ENCODE measurements at regions not wholly inside any gene's neighbourhood (a gene's known extent, or its start where the extent isn't known, plus 50 kb on each side); places are given as distances from the start of the nearest gene placed in this dataset.

DNA sequence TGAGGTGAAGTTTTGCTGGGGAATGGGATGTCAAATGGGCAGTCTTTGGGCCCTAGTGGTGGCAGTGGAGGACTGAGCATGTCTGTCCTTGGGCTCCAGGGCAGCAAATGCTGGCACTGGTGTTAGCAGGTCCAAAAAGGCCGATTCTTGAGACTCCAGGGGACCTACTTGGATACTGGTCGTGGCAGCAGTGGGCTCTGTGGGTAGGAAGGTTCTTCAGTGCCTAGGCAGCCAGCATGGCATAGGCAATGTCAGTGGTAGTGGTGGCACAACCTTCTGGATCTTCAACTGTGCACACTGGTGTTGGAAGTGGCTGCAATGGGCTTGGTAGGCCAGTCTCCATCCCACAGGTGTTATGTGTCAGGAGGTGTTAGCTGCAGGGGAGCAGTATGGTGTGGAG, 334.7 kb upstream of the KITLG start:
- Histone ChIP-seq H3K4me2 (ENCODE audit: low read length) (no peak overlapping the region), H2AFZ (ENCODE audit: insufficient read depth, low read length, poor library complexity) (no peak overlapping the region), H3K9me3 (ENCODE audit: insufficient read depth, low read depth, low read length) (peaks cover 2% of the 10 kb centered on the region), H3K4me3 (ENCODE audit: low read depth, low read length) (no peak overlapping the region), H2BK12ac (ENCODE audit: low read length) (no peak overlapping the region), H3K27ac (ENCODE audit: low read depth, low read length) (no peak overlapping the region), H3K27me3 (ENCODE audit: insufficient read depth, low read length) (no peaks in the 10 kb centered on the region), H4K12ac (ENCODE audit: low read depth, low read length) (no peak overlapping the region), H4K91ac (ENCODE audit: low read depth, low read length) (no peak overlapping the region), H4K8ac (ENCODE audit: low read depth, low read length) (no peak overlapping the region), H3K4ac (ENCODE audit: low read depth, low read length) (no peak overlapping the region), H3K79me1 (ENCODE audit: low read length) (no peaks in the 10 kb centered on the region), H3K18ac (ENCODE audit: low read length) (no peak overlapping the region), H3K9ac (ENCODE audit: low read length) (no peak overlapping the region), H2AK5ac (ENCODE audit: low read length) (no peak overlapping the region), H3K23ac (ENCODE audit: low read length) (no peak overlapping the region), H2BK5ac (ENCODE audit: low read depth, low read length, poor library complexity) (no peak overlapping the region), H3K79me2 (ENCODE audit: control insufficient read depth, insufficient read depth, low read length, poor library complexity) (no peaks in the 10 kb centered on the region), H3K4me1 (ENCODE audit: control insufficient read depth in 1 of 2, insufficient read depth in 2 of 2, low read length in 2 of 2) (no peaks in the 10 kb centered on the region), H3K14ac (ENCODE audit: low read length) (no peak overlapping the region), H2BK120ac (ENCODE audit: insufficient read depth, low read length, poor library complexity) (no peak overlapping the region), H3K36me3 (ENCODE audit: control insufficient read depth in 1 of 2, insufficient read depth in 2 of 2, low read length in 2 of 2) (no peaks in the 10 kb centered on the region)
- DNase-seq = no peak
- WGBS (ENCODE audit: extremely low coverage, insufficient coverage, insufficient read length) = no CpG with 5 or more reads among the region's 2 CpGs

DNA sequence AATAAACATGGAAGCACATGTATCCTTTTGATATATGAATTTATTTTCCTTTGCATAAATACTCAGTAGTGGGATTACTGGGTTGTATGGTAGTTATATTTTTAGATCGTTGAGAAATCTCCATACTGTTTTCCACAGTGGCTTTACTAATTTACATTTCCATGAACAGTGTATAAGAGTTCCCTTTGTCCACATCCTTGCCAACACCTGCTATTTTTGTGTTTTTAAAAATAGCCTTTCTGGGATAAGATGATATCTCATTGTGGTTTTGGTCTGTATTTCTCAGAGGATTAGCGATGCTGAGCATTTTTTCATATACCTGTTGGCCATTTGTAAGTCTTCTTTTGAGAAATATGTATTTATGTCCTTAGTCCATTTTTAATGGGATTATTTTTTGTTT, 329.2 kb upstream of the KITLG start:
- H3K4me2 ChIP-seq (ENCODE audit: low read length) = no peak overlapping the region
- H3K27ac ChIP-seq (ENCODE audit: low read depth, low read length) = no peak overlapping the region
- no peak overlapping the region for H3K4me3 ChIP-seq (ENCODE audit: low read depth, low read length)
- H3K14ac ChIP-seq (ENCODE audit: low read length) = no peak overlapping the region
- H3K23ac ChIP-seq (ENCODE audit: low read length) = no peak overlapping the region
- no peak overlapping the region for H3K9ac ChIP-seq (ENCODE audit: low read length)
- H3K18ac ChIP-seq (ENCODE audit: low read length) = no peak overlapping the region
- H2BK120ac ChIP-seq (ENCODE audit: insufficient read depth, low read length, poor library complexity) = no peak overlapping the region
- H2BK5ac ChIP-seq (ENCODE audit: low read depth, low read length, poor library complexity) = no peak overlapping the region
- H2BK12ac ChIP-seq (ENCODE audit: low read length) = no peak overlapping the region
- no peak overlapping the region for H3K4ac ChIP-seq (ENCODE audit: low read depth, low read length)
- H4K91ac ChIP-seq (ENCODE audit: low read depth, low read length) = no peak overlapping the region
- no peak for DNase-seq
- H2AFZ ChIP-seq (ENCODE audit: insufficient read depth, low read length, poor library complexity) = no peak overlapping the region
- H3K79me1 ChIP-seq (ENCODE audit: low read length) = no peaks in the 10 kb centered on the region
- no peak overlapping the region for H4K8ac ChIP-seq (ENCODE audit: low read depth, low read length)
- no peaks in the 10 kb centered on the region for H3K36me3 ChIP-seq (ENCODE audit: control insufficient read depth in 1 of 2, insufficient read depth in 2 of 2, low read length in 2 of 2)
- WGBS (ENCODE audit: extremely low coverage, insufficient coverage, insufficient read length) = no CpG with 5 or more reads among the region's 2 CpGs
- H2AK5ac ChIP-seq (ENCODE audit: low read length) = no peak overlapping the region
- no peaks in the 10 kb centered on the region for H3K9me3 ChIP-seq (ENCODE audit: insufficient read depth, low read depth, low read length)
- no peaks in the 10 kb centered on the region for H3K27me3 ChIP-seq (ENCODE audit: insufficient read depth, low read length)
- no peaks in the 10 kb centered on the region for H3K79me2 ChIP-seq (ENCODE audit: control insufficient read depth, insufficient read depth, low read length, poor library complexity)
- H4K12ac ChIP-seq (ENCODE audit: low read depth, low read length) = no peak overlapping the region
- no peaks in the 10 kb centered on the region for H3K4me1 ChIP-seq (ENCODE audit: control insufficient read depth in 1 of 2, insufficient read depth in 2 of 2, low read length in 2 of 2)

DNA sequence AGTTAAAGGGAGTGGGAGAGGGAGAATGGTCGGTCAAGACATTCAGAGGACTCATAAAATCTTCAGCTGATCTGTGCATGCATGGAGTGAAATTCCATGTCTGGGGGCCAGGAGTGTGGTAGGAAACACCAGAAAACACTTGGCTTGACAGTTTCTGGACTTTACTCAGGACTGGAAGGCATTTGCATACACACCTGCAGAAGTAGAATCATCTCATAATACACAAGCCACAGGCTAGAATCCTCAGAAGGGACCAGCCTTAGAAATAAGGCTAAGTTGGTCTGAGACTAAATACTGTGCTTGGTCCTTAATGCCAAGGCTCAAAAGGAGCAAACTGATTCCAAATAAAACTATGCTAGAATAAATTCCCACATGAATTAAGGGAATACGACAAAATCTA, 328.1 kb upstream of the KITLG start:
- no peak overlapping the region for H3K23ac ChIP-seq (ENCODE audit: low read length)
- H3K4ac ChIP-seq (ENCODE audit: low read depth, low read length) = no peak overlapping the region
- no peaks in the 10 kb centered on the region for H3K27me3 ChIP-seq (ENCODE audit: insufficient read depth, low read length)
- H2AK5ac ChIP-seq (ENCODE audit: low read length) = no peak overlapping the region
- H3K36me3 ChIP-seq (ENCODE audit: control insufficient read depth in 1 of 2, insufficient read depth in 2 of 2, low read length in 2 of 2) = no peaks in the 10 kb centered on the region
- H3K9me3 ChIP-seq (ENCODE audit: insufficient read depth, low read depth, low read length) = no peaks in the 10 kb centered on the region
- H3K18ac ChIP-seq (ENCODE audit: low read length) = no peak overlapping the region
- H3K14ac ChIP-seq (ENCODE audit: low read length) = no peak overlapping the region
- H2BK5ac ChIP-seq (ENCODE audit: low read depth, low read length, poor library complexity) = no peak overlapping the region
- H2BK12ac ChIP-seq (ENCODE audit: low read length) = no peak overlapping the region
- no peak overlapping the region for H3K4me2 ChIP-seq (ENCODE audit: low read length)
- H3K9ac ChIP-seq (ENCODE audit: low read length) = no peak overlapping the region
- H2AFZ ChIP-seq (ENCODE audit: insufficient read depth, low read length, poor library complexity) = no peak overlapping the region
- no peak overlapping the region for H2BK120ac ChIP-seq (ENCODE audit: insufficient read depth, low read length, poor library complexity)
- no peaks in the 10 kb centered on the region for H3K4me1 ChIP-seq (ENCODE audit: control insufficient read depth in 1 of 2, insufficient read depth in 2 of 2, low read length in 2 of 2)
- no peak overlapping the region for H3K27ac ChIP-seq (ENCODE audit: low read depth, low read length)
- DNase-seq = no peak
- H4K91ac ChIP-seq (ENCODE audit: low read depth, low read length) = no peak overlapping the region
- H3K79me2 ChIP-seq (ENCODE audit: control insufficient read depth, insufficient read depth, low read length, poor library complexity) = no peaks in the 10 kb centered on the region
- no peak overlapping the region for H4K8ac ChIP-seq (ENCODE audit: low read depth, low read length)
- WGBS (ENCODE audit: extremely low coverage, insufficient coverage, insufficient read length) = no CpG with 5 or more reads among the region's 2 CpGs
- H3K79me1 ChIP-seq (ENCODE audit: low read length) = no peaks in the 10 kb centered on the region
- no peak overlapping the region for H3K4me3 ChIP-seq (ENCODE audit: low read depth, low read length)
- H4K12ac ChIP-seq (ENCODE audit: low read depth, low read length) = no peak overlapping the region

DNA sequence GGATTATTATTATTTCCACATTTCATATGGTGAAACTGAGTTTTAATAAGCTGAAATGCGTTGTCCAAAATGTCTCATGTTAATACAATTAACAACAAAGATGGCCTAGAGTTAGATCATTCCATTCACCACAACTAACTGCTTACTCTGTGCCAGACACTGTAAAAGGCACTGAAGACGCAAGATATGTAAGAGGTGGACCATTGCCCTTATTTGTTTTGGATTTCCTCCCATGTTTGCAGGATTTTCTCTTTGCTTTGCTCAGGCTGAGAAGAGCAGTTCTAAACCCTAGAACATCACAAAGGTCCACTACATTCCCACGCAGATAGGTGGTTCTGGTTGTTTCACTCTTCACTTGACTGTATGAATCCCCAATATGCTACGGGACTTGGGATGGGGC, 324.4 kb upstream of the KITLG start:
- no peak overlapping the region for H4K12ac ChIP-seq (ENCODE audit: low read depth, low read length)
- no peak overlapping the region for H3K23ac ChIP-seq (ENCODE audit: low read length)
- H2BK5ac ChIP-seq (ENCODE audit: low read depth, low read length, poor library complexity) = no peak overlapping the region
- no peak overlapping the region for H2AK5ac ChIP-seq (ENCODE audit: low read length)
- H3K18ac ChIP-seq (ENCODE audit: low read length) = no peak overlapping the region
- no peaks in the 10 kb centered on the region for H3K79me2 ChIP-seq (ENCODE audit: control insufficient read depth, insufficient read depth, low read length, poor library complexity)
- no peak overlapping the region for H2AFZ ChIP-seq (ENCODE audit: insufficient read depth, low read length, poor library complexity)
- no peaks in the 10 kb centered on the region for H3K79me1 ChIP-seq (ENCODE audit: low read length)
- no peak overlapping the region for H3K4me3 ChIP-seq (ENCODE audit: low read depth, low read length)
- no peaks in the 10 kb centered on the region for H3K36me3 ChIP-seq (ENCODE audit: control insufficient read depth in 1 of 2, insufficient read depth in 2 of 2, low read length in 2 of 2)
- WGBS (ENCODE audit: extremely low coverage, insufficient coverage, insufficient read length) = no CpG with 5 or more reads among the region's 4 CpGs
- no peak overlapping the region for H3K27ac ChIP-seq (ENCODE audit: low read depth, low read length)
- no peak for DNase-seq
- no peak overlapping the region for H4K91ac ChIP-seq (ENCODE audit: low read depth, low read length)
- H2BK12ac ChIP-seq (ENCODE audit: low read length) = no peak overlapping the region
- no peaks in the 10 kb centered on the region for H3K9me3 ChIP-seq (ENCODE audit: insufficient read depth, low read depth, low read length)
- no peak overlapping the region for H2BK120ac ChIP-seq (ENCODE audit: insufficient read depth, low read length, poor library complexity)
- no peak overlapping the region for H3K9ac ChIP-seq (ENCODE audit: low read length)
- H3K4me2 ChIP-seq (ENCODE audit: low read length) = no peak overlapping the region
- no peaks in the 10 kb centered on the region for H3K4me1 ChIP-seq (ENCODE audit: control insufficient read depth in 1 of 2, insufficient read depth in 2 of 2, low read length in 2 of 2)
- H3K4ac ChIP-seq (ENCODE audit: low read depth, low read length) = no peak overlapping the region
- H3K27me3 ChIP-seq (ENCODE audit: insufficient read depth, low read length) = no peaks in the 10 kb centered on the region
- no peak overlapping the region for H3K14ac ChIP-seq (ENCODE audit: low read length)
- H4K8ac ChIP-seq (ENCODE audit: low read depth, low read length) = no peak overlapping the region

Data from trophoblast cell (in vitro differentiated cells and primary cell).